Ectodermal cell (in vitro differentiated cells): ENCODE measurements at regions not wholly inside any gene's neighbourhood (a gene's known extent, or its start where the extent isn't known, plus 50 kb on each side); places are given as distances from the start of the nearest gene placed in this dataset.

Source experiments
- H3K27ac ChIP-seq: 2 replicates; pipeline ENCODE4 v1.7.0; 2013; ENCODE audit warnings: mild to moderate bottlenecking, low read depth, low read length; ENCODE audit not compliant: insufficient read depth, poor library complexity, severe bottlenecking
- H3K27me3 ChIP-seq: 2 replicates; pipeline ENCODE4 v1.7.0; 2013; ENCODE audit warnings: mild to moderate bottlenecking, low read length; ENCODE audit not compliant: insufficient read depth, control insufficient read depth, poor library complexity, severe bottlenecking
- H3K36me3 ChIP-seq: one replicate; pipeline ENCODE4 v1.7.0; 2013; ENCODE audit warnings: low read length; ENCODE audit not compliant: control insufficient read depth, insufficient read depth
- H3K4me1 ChIP-seq: one replicate; pipeline ENCODE4 v1.7.0; 2013; ENCODE audit warnings: low read length; ENCODE audit not compliant: control insufficient read depth, insufficient read depth
- H3K4me3 ChIP-seq: 2 replicates; pipeline ENCODE4 v1.7.0; 2013; ENCODE audit warnings: low read depth, low read length, control low read depth; ENCODE audit not compliant: insufficient read depth
- H3K9me3 ChIP-seq: 2 replicates; pipeline ENCODE4 v1.7.0; 2013; ENCODE audit warnings: mild to moderate bottlenecking, low read length, moderate library complexity; ENCODE audit not compliant: control insufficient read depth
- WGBS, 2 experiments: methylation state at CpG; one replicate each; pipeline ENCODE4 v1.1.7; 2013; ENCODE audit warnings: missing lambda C conversion rate in 2 of 2; 5-methylcytosine and 5-hydroxymethylcytosine counted together

DNA sequence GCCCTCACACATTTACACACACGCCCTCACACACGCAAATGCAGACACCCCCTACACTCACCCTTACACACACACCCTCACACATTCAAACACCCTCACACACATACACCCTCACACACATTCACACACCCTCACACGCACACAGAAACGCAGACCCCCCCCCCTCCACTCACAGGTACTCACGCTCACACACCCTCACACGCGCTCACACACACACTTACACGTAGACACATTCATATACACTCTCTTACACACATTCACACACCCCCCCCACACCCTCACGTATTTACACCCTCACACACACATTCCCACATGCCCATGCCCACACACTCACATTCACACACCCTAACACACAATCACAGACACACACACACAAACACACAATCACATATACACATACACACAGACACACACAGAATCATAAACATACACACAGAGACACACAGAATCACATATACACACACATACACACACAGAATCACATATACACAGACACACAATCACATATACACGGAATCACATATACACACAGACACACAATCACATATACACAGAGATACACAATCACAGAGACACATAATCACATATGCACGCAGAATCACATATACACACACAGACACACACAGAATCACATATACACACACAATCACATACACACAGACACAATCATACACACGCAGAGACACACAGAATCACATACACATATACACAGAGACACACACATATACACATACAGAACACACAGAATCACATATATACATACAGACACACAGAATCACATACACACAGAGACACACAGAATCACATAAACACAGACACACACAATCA is 250.1 kb upstream of the RPL38 start:
- H3K4me3 ChIP-seq = no peak overlapping the region
- H3K27me3 ChIP-seq = no peaks in the 10 kb centered on the region
- peaks cover 12% of the 10 kb centered on the region for H3K4me1 ChIP-seq
- H3K27ac ChIP-seq = no peak overlapping the region
- H3K9me3 ChIP-seq = no peaks in the 10 kb centered on the region
- 79% methylated on average over 12 of the region's 12 CpGs for WGBS, 2 experiments
- no peaks in the 10 kb centered on the region for H3K36me3 ChIP-seq

DNA sequence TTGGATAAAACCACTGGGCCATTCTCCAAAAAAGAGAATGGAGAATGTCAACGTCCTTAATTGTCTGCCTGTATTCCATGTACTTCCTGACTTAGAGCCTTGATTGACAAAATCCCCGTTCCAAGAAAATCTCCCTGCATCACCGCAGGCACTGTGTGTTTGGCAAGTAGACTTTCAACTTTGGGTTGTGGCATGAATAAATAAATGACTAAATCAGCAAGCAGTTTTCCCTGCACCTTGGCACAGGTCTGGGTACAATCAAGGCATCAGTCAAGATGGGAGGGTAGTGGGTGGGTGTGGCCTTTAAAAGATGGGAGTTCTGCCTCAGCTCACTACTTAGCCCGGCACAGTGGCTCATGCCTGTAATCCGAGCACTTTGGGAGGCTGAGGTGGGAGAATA is 248.5 kb upstream of the RPL38 start:
- no peak overlapping the region for H3K27ac ChIP-seq
- no peaks in the 10 kb centered on the region for H3K9me3 ChIP-seq
- WGBS, 2 experiments = 86 to 88% methylated on average over 5 of the region's 5 CpGs
- H3K36me3 ChIP-seq = no peaks in the 10 kb centered on the region
- no peak overlapping the region for H3K4me3 ChIP-seq
- H3K4me1 ChIP-seq = peaks cover 12% of the 10 kb centered on the region
- no peaks in the 10 kb centered on the region for H3K27me3 ChIP-seq

DNA sequence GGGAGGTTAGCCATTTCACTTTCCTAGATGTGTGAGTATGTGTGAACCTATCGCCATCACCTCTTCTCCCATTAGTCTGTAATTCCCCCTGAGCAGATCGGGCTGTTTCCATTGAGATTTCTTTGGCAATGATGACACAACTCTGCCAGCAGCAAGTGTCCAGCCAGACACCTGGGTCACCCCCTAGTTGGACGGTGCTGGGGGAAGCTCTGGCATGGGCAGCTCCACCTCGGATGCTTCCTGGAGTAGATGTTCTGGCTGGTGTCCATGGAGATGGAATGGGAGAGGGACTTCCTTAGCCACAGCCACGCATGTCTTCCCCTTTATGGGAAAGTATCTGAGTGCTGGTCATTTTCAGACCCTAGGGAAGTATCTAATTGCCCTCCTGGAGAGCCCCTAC is 247.9 kb upstream of the RPL38 start:
- H3K4me3 ChIP-seq = no peak overlapping the region
- H3K4me1 ChIP-seq = peaks cover 12% of the 10 kb centered on the region
- no peaks in the 10 kb centered on the region for H3K9me3 ChIP-seq
- WGBS, 2 experiments = 91 to 95% methylated on average over 5 of the region's 5 CpGs
- no peak overlapping the region for H3K27ac ChIP-seq
- H3K27me3 ChIP-seq = no peaks in the 10 kb centered on the region
- H3K36me3 ChIP-seq = no peaks in the 10 kb centered on the region

DNA sequence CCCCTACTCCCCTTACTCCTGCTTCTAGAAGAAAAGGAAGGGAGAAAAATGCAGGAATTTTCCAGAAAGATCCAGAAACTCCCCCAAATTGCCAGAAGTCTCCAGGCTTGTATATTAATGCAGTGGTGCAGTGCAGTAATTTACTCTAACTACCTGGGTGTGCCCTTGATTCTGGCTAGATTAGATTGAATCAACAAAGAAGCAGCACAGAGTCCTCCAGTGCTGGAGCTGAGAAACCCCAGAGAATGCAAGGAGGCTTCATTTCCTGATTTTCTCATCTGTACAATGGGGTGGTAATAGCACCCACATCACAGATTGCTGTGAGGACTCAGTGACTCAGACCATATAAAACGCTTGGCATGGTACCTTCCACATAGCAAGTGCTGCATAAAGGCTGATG is 247.3 kb upstream of the RPL38 start:
- Histone ChIP-seq H3K36me3 (no peaks in the 10 kb centered on the region), H3K9me3 (no peaks in the 10 kb centered on the region), H3K27ac (no peak overlapping the region), H3K4me3 (no peak overlapping the region), H3K27me3 (no peaks in the 10 kb centered on the region), H3K4me1 (peaks cover 9% of the 10 kb centered on the region)
- 92 to 97% methylated on average over 1 of the region's 1 CpG for WGBS, 2 experiments

DNA sequence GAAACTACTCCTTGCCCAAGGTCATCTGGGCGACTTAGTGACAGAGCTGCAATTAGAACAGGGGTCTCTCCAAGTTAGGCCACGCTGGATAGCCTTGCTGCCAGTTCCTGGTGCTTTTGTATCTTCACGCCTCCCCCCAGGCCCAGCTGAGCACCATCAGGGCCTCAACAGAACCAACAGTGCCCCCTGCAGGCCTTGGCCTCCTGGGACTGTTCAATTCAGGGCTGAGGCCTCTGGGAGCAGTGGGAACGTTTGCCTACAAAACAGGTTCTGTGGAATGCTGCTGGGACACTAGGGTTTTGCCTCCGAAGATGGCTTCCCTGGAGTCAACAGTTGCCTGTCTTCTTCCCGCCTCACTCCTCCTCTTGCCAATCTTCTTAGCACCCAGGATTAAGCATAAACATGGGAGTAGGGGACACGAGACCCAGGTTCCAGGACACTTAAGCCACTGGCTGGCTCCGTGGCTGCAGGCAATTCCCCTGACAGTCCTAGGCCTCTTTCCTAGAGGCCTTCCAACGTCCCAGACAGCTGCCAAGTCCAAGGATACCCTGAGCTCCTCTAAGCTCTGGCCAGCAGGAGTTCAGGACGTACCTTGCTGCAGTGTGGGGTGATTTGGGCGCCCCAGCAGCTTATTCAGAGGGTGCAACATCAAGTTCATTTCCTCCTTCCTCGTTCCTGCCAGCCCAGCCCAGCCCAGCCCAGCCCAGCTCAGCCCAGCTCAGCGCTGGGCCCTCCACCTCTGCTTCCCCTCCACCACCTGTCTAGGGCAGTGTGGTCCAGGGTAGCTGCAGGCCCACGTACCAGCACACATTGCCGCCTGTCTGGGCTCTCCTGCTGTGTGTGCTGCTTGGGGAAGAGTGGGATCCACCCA is 246.6 kb upstream of the RPL38 start:
- Histone ChIP-seq H3K27ac (no peak overlapping the region), H3K9me3 (no peaks in the 10 kb centered on the region), H3K4me3 (no peak overlapping the region), H3K4me1 (peaks cover 6% of the 10 kb centered on the region), H3K27me3 (no peaks in the 10 kb centered on the region), H3K36me3 (no peaks in the 10 kb centered on the region)
- 72 to 74% methylated on average over 15 of the region's 15 CpGs for WGBS, 2 experiments

DNA sequence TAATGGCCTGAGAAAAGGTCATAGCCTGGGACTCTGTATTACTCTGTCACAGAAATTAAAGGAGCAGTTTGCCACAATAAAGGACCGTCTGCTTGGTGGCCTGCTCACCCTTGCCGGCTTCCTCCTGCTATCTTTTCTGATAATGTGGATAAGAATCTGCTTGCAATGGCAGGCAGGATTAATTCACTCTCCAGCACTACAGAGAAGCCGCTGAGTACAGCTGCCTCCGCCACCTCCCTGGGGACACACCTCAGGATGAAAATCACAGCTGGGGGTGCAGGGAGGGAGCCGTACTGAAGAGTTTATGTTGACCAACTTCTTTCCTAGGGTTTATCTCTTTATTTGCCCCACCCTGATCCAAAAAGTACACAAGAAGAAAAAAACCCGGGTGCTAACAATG is 245.9 kb upstream of the RPL38 start:
- H3K27ac ChIP-seq = no peak overlapping the region
- H3K4me3 ChIP-seq = no peak overlapping the region

DNA sequence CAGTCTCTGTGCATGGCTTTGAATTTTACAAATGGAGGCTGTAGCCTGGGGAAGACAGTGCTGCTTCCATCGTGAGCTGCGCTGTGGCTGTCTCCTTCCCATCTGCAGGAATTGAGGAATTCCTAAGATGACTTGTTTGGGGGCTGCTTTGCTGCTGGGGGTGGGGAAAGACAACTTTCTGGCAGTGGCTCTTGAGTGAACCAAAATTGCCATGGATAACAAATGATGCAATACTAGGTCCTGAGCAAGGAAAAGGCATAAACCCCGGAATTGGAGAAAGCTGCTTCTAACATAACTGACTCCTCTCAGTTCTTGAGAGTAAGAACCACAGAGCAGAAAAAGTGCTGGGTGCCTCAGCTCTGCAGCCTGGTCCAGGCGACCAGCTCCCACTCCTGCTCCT is 245.0 kb upstream of the RPL38 start:
- Histone ChIP-seq H3K27ac (no peak overlapping the region), H3K4me1 (peaks cover 3% of the 10 kb centered on the region), H3K27me3 (no peaks in the 10 kb centered on the region), H3K4me3 (no peak overlapping the region), H3K9me3 (no peaks in the 10 kb centered on the region), H3K36me3 (no peaks in the 10 kb centered on the region)
- 83 to 93% methylated on average over 4 of the region's 4 CpGs for WGBS, 2 experiments

More for the DNA sequence above, 245.9 kb upstream of the RPL38 start:
- WGBS, 2 experiments = 85 to 90% methylated on average over 5 of the region's 6 CpGs
- Histone ChIP-seq H3K9me3 (no peaks in the 10 kb centered on the region), H3K27me3 (no peaks in the 10 kb centered on the region), H3K4me1 (peaks cover 3% of the 10 kb centered on the region), H3K36me3 (no peaks in the 10 kb centered on the region)

DNA sequence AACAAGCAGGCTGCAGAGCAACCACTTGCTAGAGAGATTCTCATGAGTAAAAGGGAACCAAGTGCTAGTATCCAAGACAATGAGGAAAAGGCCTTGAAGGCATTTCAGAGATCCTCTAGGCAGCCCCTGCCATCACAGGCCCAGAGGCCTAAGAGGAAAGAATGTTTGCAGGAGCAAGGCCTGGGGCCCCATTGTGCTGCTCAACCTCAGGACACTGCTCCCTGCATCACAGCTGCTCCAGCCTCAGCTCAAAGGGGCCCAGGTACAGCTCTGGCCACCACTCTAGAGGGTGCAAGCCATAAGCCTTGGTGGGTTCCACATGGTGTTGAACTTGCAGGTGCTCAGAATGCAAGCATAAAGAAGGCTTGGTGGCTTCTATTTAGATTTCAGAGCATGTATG is 243.0 kb upstream of the RPL38 start:
- no peak overlapping the region for H3K4me3 ChIP-seq
- peaks cover 3% of the 10 kb centered on the region for H3K4me1 ChIP-seq
- no peaks in the 10 kb centered on the region for H3K27me3 ChIP-seq
- H3K9me3 ChIP-seq = no peaks in the 10 kb centered on the region
- H3K36me3 ChIP-seq = no peaks in the 10 kb centered on the region
- no peak overlapping the region for H3K27ac ChIP-seq

DNA sequence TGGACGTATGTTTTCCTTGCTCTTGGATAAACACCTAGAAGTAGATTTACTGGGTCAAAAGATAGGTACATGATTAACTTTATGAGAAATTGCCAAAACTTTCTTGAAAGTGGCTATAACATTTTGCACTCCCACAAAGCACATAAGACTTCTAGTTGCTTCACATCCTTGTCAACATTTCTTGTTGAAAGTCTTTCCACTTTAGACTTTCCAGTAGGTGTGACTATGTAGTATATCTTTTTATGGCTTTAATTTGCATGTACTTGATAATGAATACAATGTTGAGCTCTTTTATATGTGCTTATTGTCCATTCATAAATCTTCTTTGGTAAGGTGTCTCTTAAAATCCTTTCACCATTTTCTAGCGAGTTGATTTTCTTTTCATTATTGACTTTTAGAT is 241.2 kb upstream of the RPL38 start:
- H3K27me3 ChIP-seq = no peaks in the 10 kb centered on the region
- no peaks in the 10 kb centered on the region for H3K4me1 ChIP-seq
- no peak overlapping the region for H3K27ac ChIP-seq
- H3K4me3 ChIP-seq = no peak overlapping the region
- H3K9me3 ChIP-seq = no peaks in the 10 kb centered on the region
- H3K36me3 ChIP-seq = no peaks in the 10 kb centered on the region
- 91% methylated on average over 1 of the region's 2 CpGs; no CpG with 5 or more reads in 1 of the 2 experiments for WGBS, 2 experiments

DNA sequence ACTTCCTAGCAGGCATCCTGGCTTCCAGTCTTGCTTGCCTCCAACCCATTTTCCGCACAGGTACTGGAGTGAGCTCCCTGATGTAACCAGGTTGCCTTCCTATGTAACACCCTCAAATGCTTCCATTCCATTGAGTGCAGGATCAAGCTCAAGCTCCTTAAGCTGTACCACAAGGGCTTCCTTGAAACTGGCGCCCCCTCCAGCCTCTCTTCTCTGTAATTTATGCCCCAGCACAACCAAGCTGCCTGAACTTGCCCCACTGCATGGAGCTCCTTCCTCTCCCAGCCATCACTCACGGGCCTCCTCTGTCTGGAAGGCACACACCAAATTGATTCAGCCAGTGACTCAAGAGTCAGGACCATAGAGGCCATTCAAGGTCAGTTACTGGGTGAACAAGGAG is 234.8 kb upstream of the RPL38 start:
- Histone ChIP-seq H3K27ac (no peak overlapping the region), H3K4me3 (no peak overlapping the region), H3K36me3 (no peaks in the 10 kb centered on the region), H3K4me1 (peaks cover 1% of the 10 kb centered on the region), H3K9me3 (no peaks in the 10 kb centered on the region), H3K27me3 (no peaks in the 10 kb centered on the region)
- 79 to 85% methylated on average over 3 of the region's 3 CpGs for WGBS, 2 experiments
